ENCODE measurements at regions not wholly inside any gene's neighbourhood (a gene's known extent, or its start where the extent isn't known, plus 50 kb on each side); places are given as distances from the start of the nearest gene placed in this dataset.

DNA sequence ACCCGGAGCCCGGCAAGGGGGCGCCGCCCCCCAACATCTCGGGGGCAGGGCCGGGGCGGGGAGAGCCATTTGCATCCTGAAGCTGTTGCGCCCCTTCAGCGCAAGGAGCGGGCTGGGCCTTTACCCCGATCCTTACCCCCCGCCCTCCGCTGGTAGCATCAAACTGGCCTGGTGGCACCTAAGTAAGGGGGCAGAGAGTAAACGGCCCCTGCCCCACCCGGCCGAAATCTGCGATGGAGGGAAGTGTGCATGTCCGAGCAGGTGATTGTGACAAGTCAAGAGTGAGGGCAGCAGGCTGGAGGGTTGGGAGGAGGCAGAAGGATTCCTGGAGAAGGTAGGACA, 101.2 kb downstream of the ESM1 start:
- TF ChIP-seq, protein P1, sequence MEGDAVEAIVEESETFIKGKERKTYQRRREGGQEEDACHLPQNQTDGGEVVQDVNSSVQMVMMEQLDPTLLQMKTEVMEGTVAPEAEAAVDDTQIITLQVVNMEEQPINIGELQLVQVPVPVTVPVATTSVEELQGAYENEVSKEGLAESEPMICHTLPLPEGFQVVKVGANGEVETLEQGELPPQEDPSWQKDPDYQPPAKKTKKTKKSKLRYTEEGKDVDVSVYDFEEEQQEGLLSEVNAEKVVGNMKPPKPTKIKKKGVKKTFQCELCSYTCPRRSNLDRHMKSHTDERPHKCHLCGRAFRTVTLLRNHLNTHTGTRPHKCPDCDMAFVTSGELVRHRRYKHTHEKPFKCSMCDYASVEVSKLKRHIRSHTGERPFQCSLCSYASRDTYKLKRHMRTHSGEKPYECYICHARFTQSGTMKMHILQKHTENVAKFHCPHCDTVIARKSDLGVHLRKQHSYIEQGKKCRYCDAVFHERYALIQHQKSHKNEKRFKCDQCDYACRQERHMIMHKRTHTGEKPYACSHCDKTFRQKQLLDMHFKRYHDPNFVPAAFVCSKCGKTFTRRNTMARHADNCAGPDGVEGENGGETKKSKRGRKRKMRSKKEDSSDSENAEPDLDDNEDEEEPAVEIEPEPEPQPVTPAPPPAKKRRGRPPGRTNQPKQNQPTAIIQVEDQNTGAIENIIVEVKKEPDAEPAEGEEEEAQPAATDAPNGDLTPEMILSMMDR (IDR thresholded peaks at IDR 0.05), result no peak
- TF ChIP-seq POLR2AphosphoS5 (IDR thresholded peaks at IDR 0.05), result no peak
- TF ChIP-seq POLR2A (IDR thresholded peaks at IDR 0.05), result no peak

All from stomach (tissue), 4 donors.